CD4-positive, alpha-beta T cell treated with Interleukin-6 for 4 hours (primary cell): ENCODE measurements at regions not wholly inside any gene's neighbourhood (a gene's known extent, or its start where the extent isn't known, plus 50 kb on each side); places are given as distances from the start of the nearest gene placed in this dataset.
A peak's percentile ranks its signal among the peaks of the same experiment; 100 is the strongest.

Source experiments
- DNase-seq: peaks from one replicate; pipeline ENCODE4 v3.0.0-alpha.2; 2020; ENCODE audit warnings: mixed read lengths

- no peak for DNase-seq
Measured at GRCh38 chr3:16810593-16811367, 74.0 kb upstream of the PLCL2 start.

GRCh38 chr3:16811950-16812349, 72.8 kb upstream of the PLCL2 start:
- no peak for DNase-seq

- no peak for DNase-seq
Measured at GRCh38 chr3:16813336-16813735, 71.4 kb upstream of the PLCL2 start.

- DNase-seq: no peak
Measured at GRCh38 chr3:16816048-16816780, 68.5 kb upstream of the PLCL2 start.

- no peak for DNase-seq
Measured at GRCh38 chr3:16817197-16817596, 67.6 kb upstream of the PLCL2 start.

GRCh38 chr3:16818194-16818593, 66.6 kb upstream of the PLCL2 start:
- no peak for DNase-seq

GRCh38 chr3:16818945-16819344, 65.8 kb upstream of the PLCL2 start:
- DNase-seq: no peak

GRCh38 chr3:16820485-16820884, 64.3 kb upstream of the PLCL2 start:
- DNase-seq: no peak

GRCh38 chr3:16821053-16821452, 63.7 kb upstream of the PLCL2 start:
- no peak for DNase-seq

GRCh38 chr3:16824081-16824696, 60.6 kb upstream of the PLCL2 start:
- DNase-seq: peak; percentile 41

- DNase-seq: no peak
Measured at GRCh38 chr3:16825617-16826204, 59.0 kb upstream of the PLCL2 start.

- DNase-seq: peak; percentile 69
Measured at GRCh38 chr3:16828815-16829214, 55.9 kb upstream of the PLCL2 start.

- no peak for DNase-seq
Measured at GRCh38 chr3:16831846-16832245, 52.9 kb upstream of the PLCL2 start.

- no peak for DNase-seq
Measured at GRCh38 chr3:16834214-16834613, 50.5 kb upstream of the PLCL2 start.

- DNase-seq: no peak
Measured at GRCh38 chr3:16834753-16835152, 50.0 kb upstream of the PLCL2 start.
